ENCODE measurements at regions not wholly inside any gene's neighbourhood (a gene's known extent, or its start where the extent isn't known, plus 50 kb on each side); places are given as distances from the start of the nearest gene placed in this dataset.

GRCh38 chr18:30596635-30597034 lies 445.9 kb downstream of the DSC3 start (continued):
- TF ChIP-seq SUZ12 (IDR thresholded peaks at IDR 0.05; ENCODE audit: low read length) = no peak
- no peak for TF ChIP-seq NANOG (IDR thresholded peaks at IDR 0.05; ENCODE audit: insufficient read depth, low read depth, low read length, poor library complexity, severe bottlenecking)
- TF ChIP-seq CHD2 (IDR thresholded peaks at IDR 0.05; ENCODE audit: low read length) = no peak
